ENCODE measurements at regions not wholly inside any gene's neighbourhood (a gene's known extent, or its start where the extent isn't known, plus 50 kb on each side); places are given as distances from the start of the nearest gene placed in this dataset.
"Not testable (repeated sequence)": the region's sequence is repeated elsewhere in the genome, so short reads cannot be mapped to it uniquely, and the experiment has no call there.

GRCh38 chr2:211157211-211157610 lies 600.8 kb downstream of the CPS1 start:
- no peak for DNase-seq

GRCh38 chr2:211157856-211158463 lies 601.6 kb downstream of the CPS1 start:
- peak; percentile 59 for DNase-seq

- no peak for DNase-seq
Observed at GRCh38 chr2:211159972-211160371, 603.6 kb downstream of the CPS1 start.

GRCh38 chr2:211161236-211161635 lies 604.8 kb downstream of the CPS1 start:
- DNase-seq, result no peak

- no peak for DNase-seq
Observed at GRCh38 chr2:211162911-211163310, 606.5 kb downstream of the CPS1 start.

GRCh38 chr2:211170843-211171242 lies 614.4 kb downstream of the CPS1 start:
- no peak for DNase-seq

GRCh38 chr2:211174021-211174420 lies 617.6 kb downstream of the CPS1 start:
- no peak for DNase-seq

- no peak for DNase-seq
Observed at GRCh38 chr2:211174631-211175030, 618.2 kb downstream of the CPS1 start.

- DNase-seq, result no peak
Observed at GRCh38 chr2:211175956-211176355, 619.6 kb downstream of the CPS1 start.

GRCh38 chr2:211176514-211177141 lies 620.2 kb downstream of the CPS1 start:
- DNase-seq, result no peak

GRCh38 chr2:211181626-211182025 lies 625.2 kb downstream of the CPS1 start:
- DNase-seq, result no peak

- no peak for DNase-seq
Observed at GRCh38 chr2:211187602-211188001, 631.2 kb downstream of the CPS1 start.

- no peak for DNase-seq
Observed at GRCh38 chr2:211203986-211204385, 647.6 kb downstream of the CPS1 start.

GRCh38 chr2:211204456-211204855 lies 648.1 kb downstream of the CPS1 start:
- DNase-seq, result no peak

- no peak for DNase-seq
Observed at GRCh38 chr2:211204902-211205301, 648.5 kb downstream of the CPS1 start.

GRCh38 chr2:211205358-211205757 lies 649.0 kb downstream of the CPS1 start:
- no peak for DNase-seq

- DNase-seq, result no peak
Observed at GRCh38 chr2:211205836-211206235, 649.4 kb downstream of the CPS1 start.

GRCh38 chr2:211216221-211216620 lies 659.8 kb downstream of the CPS1 start:
- no peak for DNase-seq

- DNase-seq, result not testable (repeated sequence)
Observed at GRCh38 chr2:211219548-211219947, 663.1 kb downstream of the CPS1 start.

- DNase-seq, result no peak
Observed at GRCh38 chr2:211225784-211226183, 669.4 kb downstream of the CPS1 start.

- DNase-seq, result no peak
Observed at GRCh38 chr2:211228559-211228958, 672.2 kb downstream of the CPS1 start.

GRCh38 chr2:211237586-211238275 lies 681.3 kb downstream of the CPS1 start:
- DNase-seq, result no peak

- no peak for DNase-seq
Observed at GRCh38 chr2:211241891-211242290, 685.5 kb downstream of the CPS1 start.

- no peak for DNase-seq
Observed at GRCh38 chr2:211247751-211248150, 691.4 kb downstream of the CPS1 start.

Measured in activated CD4-positive, alpha-beta T cell treated with anti-CD3 and anti-CD28 coated beads, Interleukin-2, amount 50 U/mL, for 1 hour (primary cell).